ENCODE measurements at regions not wholly inside any gene's neighbourhood (a gene's known extent, or its start where the extent isn't known, plus 50 kb on each side); places are given as distances from the start of the nearest gene placed in this dataset.

- H3K36me3 ChIP-seq (ENCODE audit: control insufficient read depth, insufficient read depth, low read length) = no peaks in the 10 kb centered on the region
- POLR2A ChIA-PET = no interaction called here
- H3K27me3 ChIP-seq (ENCODE audit: control insufficient read depth, insufficient read depth, low read length) = no peaks in the 10 kb centered on the region
- no peak overlapping the region for H3K4me3 ChIP-seq (ENCODE audit: low read depth, low read length)
- CTCF ChIA-PET = no interaction called here
- TF ChIP-seq CTCF (IDR thresholded peaks at IDR 0.05; ENCODE audit: insufficient read depth, low read depth, low read length) = no peak
- DNase-seq (ENCODE audit: low read depth) = no peak
Measured at GRCh38 chr16:52376676-52377280, 170.2 kb downstream of the TOX3 start.

- no peak for TF ChIP-seq CTCF (IDR thresholded peaks at IDR 0.05; ENCODE audit: insufficient read depth, low read depth, low read length)
- no peaks in the 10 kb centered on the region for H3K36me3 ChIP-seq (ENCODE audit: control insufficient read depth, insufficient read depth, low read length)
- no peak overlapping the region for H3K4me3 ChIP-seq (ENCODE audit: low read depth, low read length)
- DNase-seq (ENCODE audit: low read depth) = no peak
- POLR2A ChIA-PET = no interaction called here
- no peaks in the 10 kb centered on the region for H3K27me3 ChIP-seq (ENCODE audit: control insufficient read depth, insufficient read depth, low read length)
- CTCF ChIA-PET = no interaction called here
Measured at GRCh38 chr16:52372313-52372712, 174.6 kb downstream of the TOX3 start.

- Histone ChIP-seq H3K4me3 (ENCODE audit: low read depth, low read length) (no peak overlapping the region), H3K36me3 (ENCODE audit: control insufficient read depth, insufficient read depth, low read length) (no peaks in the 10 kb centered on the region), H3K27me3 (ENCODE audit: control insufficient read depth, insufficient read depth, low read length) (no peaks in the 10 kb centered on the region)
- ChIA-PET CTCF (no interaction called here), POLR2A (no interaction called here)
- no peak for TF ChIP-seq CTCF (IDR thresholded peaks at IDR 0.05; ENCODE audit: insufficient read depth, low read depth, low read length)
- DNase-seq (ENCODE audit: low read depth) = no peak
Measured at GRCh38 chr16:52368859-52369258, 178.1 kb downstream of the TOX3 start.

GRCh38 chr16:52367821-52368220, 179.1 kb downstream of the TOX3 start:
- H3K36me3 ChIP-seq (ENCODE audit: control insufficient read depth, insufficient read depth, low read length) = no peaks in the 10 kb centered on the region
- ChIA-PET CTCF (no interaction called here), POLR2A (no interaction called here)
- DNase-seq (ENCODE audit: low read depth) = no peak
- no peaks in the 10 kb centered on the region for H3K27me3 ChIP-seq (ENCODE audit: control insufficient read depth, insufficient read depth, low read length)
- TF ChIP-seq CTCF (IDR thresholded peaks at IDR 0.05; ENCODE audit: insufficient read depth, low read depth, low read length) = no peak
- H3K4me3 ChIP-seq (ENCODE audit: low read depth, low read length) = no peak overlapping the region

GRCh38 chr16:52366983-52367382, 180.0 kb downstream of the TOX3 start:
- H3K4me3 ChIP-seq (ENCODE audit: low read depth, low read length) = no peak overlapping the region
- ChIA-PET CTCF (no interaction called here), POLR2A (no interaction called here)
- H3K36me3 ChIP-seq (ENCODE audit: control insufficient read depth, insufficient read depth, low read length) = no peaks in the 10 kb centered on the region
- H3K27me3 ChIP-seq (ENCODE audit: control insufficient read depth, insufficient read depth, low read length) = no peaks in the 10 kb centered on the region
- DNase-seq (ENCODE audit: low read depth) = no peak
- no peak for TF ChIP-seq CTCF (IDR thresholded peaks at IDR 0.05; ENCODE audit: insufficient read depth, low read depth, low read length)

Measured in BJ (cell line).